ENCODE measurements at regions not wholly inside any gene's neighbourhood (a gene's known extent, or its start where the extent isn't known, plus 50 kb on each side); places are given as distances from the start of the nearest gene placed in this dataset.

DNA sequence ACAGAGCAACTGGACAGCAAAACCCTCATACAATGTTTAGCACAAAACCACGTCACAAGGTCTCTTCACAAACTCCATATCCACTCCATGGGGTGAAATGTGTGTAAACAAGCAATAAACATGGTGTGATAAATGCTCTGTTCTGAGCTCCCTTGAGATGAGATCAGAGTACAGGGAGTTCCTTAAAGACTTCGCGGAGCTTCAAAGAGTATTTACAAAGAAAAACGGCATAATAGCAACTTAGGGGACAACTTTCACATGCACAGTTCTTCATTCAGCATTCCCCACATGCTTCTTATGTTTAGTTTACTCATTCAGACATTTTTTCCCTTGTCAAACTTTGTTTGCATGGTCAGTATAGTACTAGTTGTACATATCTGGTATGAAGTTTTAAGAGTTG lies 52.5 kb upstream of the SUCLG2 start:
- no peak for ATAC-seq (replicated peaks)
- no peaks in the 10 kb centered on the region for H3K36me3 Mint-ChIP-seq (ENCODE audit: low read depth)
- no peak overlapping the region for H3K4me3 Mint-ChIP-seq
- peaks cover 3% of the 10 kb centered on the region for H3K27me3 Mint-ChIP-seq
- no peak overlapping the region for H3K27ac Mint-ChIP-seq
- H3K9me3 Mint-ChIP-seq, result no peaks in the 10 kb centered on the region
- no peaks in the 10 kb centered on the region for H3K4me1 Mint-ChIP-seq

DNA sequence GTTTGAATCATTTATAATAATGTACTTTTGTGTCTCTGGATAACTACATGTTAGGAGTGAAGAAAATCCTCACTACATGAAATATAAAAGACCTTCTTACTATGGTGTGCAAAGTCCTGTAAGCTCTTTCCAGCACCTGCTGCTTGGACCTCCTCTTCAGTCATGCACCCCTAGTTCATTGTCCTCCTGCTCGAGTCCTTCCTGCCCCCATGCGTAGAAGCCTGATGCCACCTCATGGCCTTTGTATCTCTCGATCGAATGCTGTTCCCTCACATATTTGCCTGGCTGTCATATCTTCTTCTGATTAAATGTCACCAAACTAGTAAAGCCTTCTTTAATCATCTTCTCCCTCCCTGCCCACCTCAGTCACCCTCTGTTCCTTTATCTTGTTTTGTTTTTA lies 49.9 kb upstream of the SUCLG2 start:
- Mint-ChIP-seq H3K4me1 (no peaks in the 10 kb centered on the region), H3K9me3 (no peaks in the 10 kb centered on the region), H3K27me3 (no peaks in the 10 kb centered on the region), H3K4me3 (no peak overlapping the region), H3K36me3 (ENCODE audit: low read depth) (no peaks in the 10 kb centered on the region), H3K27ac (no peak overlapping the region)
- ATAC-seq (replicated peaks), result no peak

Measured in activated T-helper 17 cell treated with anti-CD3 and anti-CD28 coated beads, Interleukin-2, amount 50 U/mL, for 72 hours (primary cell).